Activated naive CD4-positive, alpha-beta T cell treated with anti-CD3 and anti-CD28 coated beads, Interleukin-2, amount 10 ng/mL, durations not matched to agents 7 days and 5 days (primary cell): ENCODE measurements at regions not wholly inside any gene's neighbourhood (a gene's known extent, or its start where the extent isn't known, plus 50 kb on each side); places are given as distances from the start of the nearest gene placed in this dataset.

Experiments
- CTCF ChIA-PET: fragments of 350-600 bp; sonication (Branson Sonifier 250); formaldehyde crosslinking; loops from one replicate; lab custom pipeline; 2021; ENCODE audit warnings: antibody characterized with exemption; lab: Charles Lee
- DNase-seq: peaks from one replicate; pipeline ENCODE4 v3.0.0-alpha.2; 2020
- H3K27ac Mint-ChIP-seq: one replicate; pipeline ENCODE4 v1.8.0; 2021; ENCODE audit warnings: mild to moderate bottlenecking, moderate library complexity, mixed read lengths
- H3K27me3 Mint-ChIP-seq: one replicate; pipeline ENCODE4 v1.8.0; 2021; ENCODE audit warnings: mild to moderate bottlenecking, mixed read lengths
- H3K36me3 Mint-ChIP-seq: one replicate; pipeline ENCODE4 v1.8.0; 2021; ENCODE audit warnings: mixed read lengths
- H3K4me1 Mint-ChIP-seq: one replicate; pipeline ENCODE4 v1.8.0; 2021; ENCODE audit warnings: mixed read lengths
- H3K4me3 Mint-ChIP-seq: one replicate; pipeline ENCODE4 v1.8.0; 2021; ENCODE audit warnings: mild to moderate bottlenecking, moderate library complexity, mixed read lengths
- H3K9me3 Mint-ChIP-seq: one replicate; pipeline ENCODE4 v1.8.0; 2021; ENCODE audit warnings: mixed read lengths

GRCh38 chr5:120083851-120084542 is 380.1 kb upstream of the PRR16 start:
- Mint-ChIP-seq H3K9me3 (no peaks in the 10 kb centered on the region), H3K27me3 (no peaks in the 10 kb centered on the region), H3K36me3 (no peaks in the 10 kb centered on the region), H3K4me3 (no peak overlapping the region), H3K4me1 (peaks cover 8% of the 10 kb centered on the region), H3K27ac (no peak overlapping the region)
- CTCF ChIA-PET: no interaction called here
- no peak for DNase-seq

- H3K4me3 Mint-ChIP-seq: no peak overlapping the region
- CTCF ChIA-PET: no interaction called here
- no peaks in the 10 kb centered on the region for H3K9me3 Mint-ChIP-seq
- no peak for DNase-seq
- H3K27me3 Mint-ChIP-seq: no peaks in the 10 kb centered on the region
- no peaks in the 10 kb centered on the region for H3K36me3 Mint-ChIP-seq
- H3K4me1 Mint-ChIP-seq: peaks cover 8% of the 10 kb centered on the region
- no peak overlapping the region for H3K27ac Mint-ChIP-seq
These were observed 379.6 kb upstream of the PRR16 start for GRCh38 chr5:120084543-120084870.

- H3K4me3 Mint-ChIP-seq: no peak overlapping the region
- CTCF ChIA-PET: no interaction called here
- no peaks in the 10 kb centered on the region for H3K36me3 Mint-ChIP-seq
- no peaks in the 10 kb centered on the region for H3K27me3 Mint-ChIP-seq
- H3K9me3 Mint-ChIP-seq: no peaks in the 10 kb centered on the region
- no peak for DNase-seq
- H3K4me1 Mint-ChIP-seq: peaks cover 8% of the 10 kb centered on the region
- no peak overlapping the region for H3K27ac Mint-ChIP-seq
These were observed 378.0 kb upstream of the PRR16 start for GRCh38 chr5:120086081-120086480.

GRCh38 chr5:120088412-120088811 is 375.7 kb upstream of the PRR16 start:
- H3K9me3 Mint-ChIP-seq: no peaks in the 10 kb centered on the region
- H3K4me1 Mint-ChIP-seq: peaks cover 8% of the 10 kb centered on the region
- CTCF ChIA-PET: no interaction called here
- H3K4me3 Mint-ChIP-seq: no peak overlapping the region
- H3K27me3 Mint-ChIP-seq: no peaks in the 10 kb centered on the region
- H3K27ac Mint-ChIP-seq: no peak overlapping the region
- no peak for DNase-seq
- no peaks in the 10 kb centered on the region for H3K36me3 Mint-ChIP-seq

GRCh38 chr5:120088836-120089235 is 375.3 kb upstream of the PRR16 start:
- Mint-ChIP-seq H3K9me3 (no peaks in the 10 kb centered on the region), H3K4me1 (peaks cover 8% of the 10 kb centered on the region), H3K4me3 (no peak overlapping the region), H3K27me3 (no peaks in the 10 kb centered on the region), H3K36me3 (no peaks in the 10 kb centered on the region), H3K27ac (no peak overlapping the region)
- DNase-seq: no peak
- CTCF ChIA-PET: no interaction called here

- H3K27ac Mint-ChIP-seq: no peak overlapping the region
- no peaks in the 10 kb centered on the region for H3K9me3 Mint-ChIP-seq
- DNase-seq: no peak
- no peaks in the 10 kb centered on the region for H3K36me3 Mint-ChIP-seq
- H3K4me1 Mint-ChIP-seq: peaks cover 12% of the 10 kb centered on the region
- H3K4me3 Mint-ChIP-seq: no peak overlapping the region
- H3K27me3 Mint-ChIP-seq: no peaks in the 10 kb centered on the region
- CTCF ChIA-PET: no interaction called here
These were observed 372.6 kb upstream of the PRR16 start for GRCh38 chr5:120091376-120091948.

- no peaks in the 10 kb centered on the region for H3K27me3 Mint-ChIP-seq
- DNase-seq: no peak
- H3K9me3 Mint-ChIP-seq: no peaks in the 10 kb centered on the region
- CTCF ChIA-PET: no interaction called here
- H3K4me3 Mint-ChIP-seq: no peak overlapping the region
- peaks cover 13% of the 10 kb centered on the region for H3K4me1 Mint-ChIP-seq
- no peak overlapping the region for H3K27ac Mint-ChIP-seq
- H3K36me3 Mint-ChIP-seq: no peaks in the 10 kb centered on the region
These were observed 371.5 kb upstream of the PRR16 start for GRCh38 chr5:120092649-120093048.

- peaks cover 12% of the 10 kb centered on the region for H3K4me1 Mint-ChIP-seq
- no peak overlapping the region for H3K27ac Mint-ChIP-seq
- H3K9me3 Mint-ChIP-seq: no peaks in the 10 kb centered on the region
- no peak for DNase-seq
- no peaks in the 10 kb centered on the region for H3K27me3 Mint-ChIP-seq
- H3K4me3 Mint-ChIP-seq: no peak overlapping the region
- H3K36me3 Mint-ChIP-seq: no peaks in the 10 kb centered on the region
- CTCF ChIA-PET: no interaction called here
These were observed 370.9 kb upstream of the PRR16 start for GRCh38 chr5:120093178-120093577.

GRCh38 chr5:120096413-120096812 is 367.7 kb upstream of the PRR16 start:
- CTCF ChIA-PET: no interaction called here
- Mint-ChIP-seq H3K4me3 (no peak overlapping the region), H3K4me1 (peaks cover 4% of the 10 kb centered on the region), H3K27me3 (no peaks in the 10 kb centered on the region), H3K27ac (no peak overlapping the region), H3K36me3 (no peaks in the 10 kb centered on the region), H3K9me3 (no peaks in the 10 kb centered on the region)
- no peak for DNase-seq

GRCh38 chr5:120098426-120098825 is 365.7 kb upstream of the PRR16 start:
- H3K27ac Mint-ChIP-seq: no peak overlapping the region
- no peaks in the 10 kb centered on the region for H3K27me3 Mint-ChIP-seq
- no peaks in the 10 kb centered on the region for H3K9me3 Mint-ChIP-seq
- H3K4me1 Mint-ChIP-seq: peaks cover 4% of the 10 kb centered on the region
- CTCF ChIA-PET: no interaction called here
- no peak for DNase-seq
- no peak overlapping the region for H3K4me3 Mint-ChIP-seq
- H3K36me3 Mint-ChIP-seq: no peaks in the 10 kb centered on the region

GRCh38 chr5:120098902-120099535 is 365.1 kb upstream of the PRR16 start:
- H3K27ac Mint-ChIP-seq: no peak overlapping the region
- DNase-seq: no peak

GRCh38 chr5:120101771-120102170 is 362.3 kb upstream of the PRR16 start:
- CTCF ChIA-PET: no interaction called here
- Mint-ChIP-seq H3K4me1 (no peaks in the 10 kb centered on the region), H3K9me3 (no peaks in the 10 kb centered on the region), H3K27ac (no peak overlapping the region), H3K36me3 (no peaks in the 10 kb centered on the region), H3K27me3 (peaks cover under 1% of the 10 kb centered on the region), H3K4me3 (no peak overlapping the region)
- no peak for DNase-seq

More at GRCh38 chr5:120098902-120099535, 365.1 kb upstream of the PRR16 start:
- no peaks in the 10 kb centered on the region for H3K36me3 Mint-ChIP-seq
- H3K27me3 Mint-ChIP-seq: no peaks in the 10 kb centered on the region
- no peaks in the 10 kb centered on the region for H3K9me3 Mint-ChIP-seq
- H3K4me1 Mint-ChIP-seq: peaks cover 4% of the 10 kb centered on the region
- CTCF ChIA-PET: no interaction called here
- H3K4me3 Mint-ChIP-seq: no peak overlapping the region

- H3K36me3 Mint-ChIP-seq: no peaks in the 10 kb centered on the region
- no peaks in the 10 kb centered on the region for H3K9me3 Mint-ChIP-seq
- H3K4me3 Mint-ChIP-seq: no peak overlapping the region
- no peak overlapping the region for H3K27ac Mint-ChIP-seq
- DNase-seq: no peak
- CTCF ChIA-PET: no interaction called here
- H3K27me3 Mint-ChIP-seq: peaks cover 7% of the 10 kb centered on the region
- no peaks in the 10 kb centered on the region for H3K4me1 Mint-ChIP-seq
These were observed 360.6 kb upstream of the PRR16 start for GRCh38 chr5:120103495-120103894.

GRCh38 chr5:120106912-120107525 is 357.1 kb upstream of the PRR16 start:
- DNase-seq: no peak
- Mint-ChIP-seq H3K9me3 (no peaks in the 10 kb centered on the region), H3K27ac (no peak overlapping the region), H3K27me3 (peaks cover 7% of the 10 kb centered on the region), H3K36me3 (no peaks in the 10 kb centered on the region), H3K4me1 (no peaks in the 10 kb centered on the region), H3K4me3 (no peak overlapping the region)
- CTCF ChIA-PET: no interaction called here
